ENCODE measurements at regions not wholly inside any gene's neighbourhood (a gene's known extent, or its start where the extent isn't known, plus 50 kb on each side); places are given as distances from the start of the nearest gene placed in this dataset.

GRCh38 chr15:81514725-81515124 lies 140.7 kb upstream of the TMC3 start:
- DNase-seq, result no peak
- H3K4me1 ChIP-seq (ENCODE audit: control insufficient read depth in 2 of 2, insufficient read depth in 2 of 2, low read length in 2 of 2), result no peaks in the 10 kb centered on the region
- Mint-ChIP-seq H3K27me3 (peaks cover 8 to 27% (median 22%) of the 10 kb centered on the region in 5 donors), H3K4me1 (no peaks in the 10 kb centered on the region), H3K4me3 (no peak overlapping the region), H3K27ac (no peak overlapping the region), H3K36me3 (no peaks in the 10 kb centered on the region), H3K9me3 (peaks cover 0 to 1% (median 0%) of the 10 kb centered on the region in 11 donors)
- no peaks in the 10 kb centered on the region for H3K36me3 ChIP-seq (ENCODE audit: control insufficient read depth in 2 of 3, insufficient read depth in 3 of 3, low read length in 3 of 3)
- POLR2A ChIA-PET, result no interaction called here
- no peak for ATAC-seq
- intact Hi-C loops (cut with micrococcal nuclease), result no loop called here
- H3K27me3 ChIP-seq (ENCODE audit: control insufficient read depth in 2 of 2, insufficient read depth in 2 of 2, low read length in 2 of 2), result no peaks in the 10 kb centered on the region
- H3K4me3 ChIP-seq (ENCODE audit: low read length), result no peak overlapping the region
- no peaks in the 10 kb centered on the region for H3K9me3 ChIP-seq (ENCODE audit: control insufficient read depth in 2 of 3, low read length in 3 of 3)
- CTCF ChIA-PET, result no interaction called here
- no peak overlapping the region for H3K27ac ChIP-seq (ENCODE audit: low read depth, low read length)

- no peaks in the 10 kb centered on the region for H3K27me3 ChIP-seq (ENCODE audit: control insufficient read depth in 2 of 2, insufficient read depth in 2 of 2, low read length in 2 of 2)
- ChIA-PET CTCF (no interaction called here), POLR2A (no interaction called here)
- no peaks in the 10 kb centered on the region for H3K36me3 ChIP-seq (ENCODE audit: control insufficient read depth in 2 of 3, insufficient read depth in 3 of 3, low read length in 3 of 3)
- no peak overlapping the region for H3K4me3 ChIP-seq (ENCODE audit: low read length)
- Mint-ChIP-seq H3K27me3 (peaks cover 11 to 17% (median 14%) of the 10 kb centered on the region in 5 donors), H3K27ac (no peak overlapping the region), H3K9me3 (no peaks in the 10 kb centered on the region), H3K36me3 (no peaks in the 10 kb centered on the region), H3K4me3 (no peak overlapping the region), H3K4me1 (no peaks in the 10 kb centered on the region)
- no peaks in the 10 kb centered on the region for H3K4me1 ChIP-seq (ENCODE audit: control insufficient read depth in 2 of 2, insufficient read depth in 2 of 2, low read length in 2 of 2)
- intact Hi-C loops (cut with micrococcal nuclease), result no loop called here
- ATAC-seq, result no peak
- DNase-seq, result no peak
- no peaks in the 10 kb centered on the region for H3K9me3 ChIP-seq (ENCODE audit: control insufficient read depth in 2 of 3, low read length in 3 of 3)
- H3K27ac ChIP-seq (ENCODE audit: low read depth, low read length), result no peak overlapping the region
Observed at GRCh38 chr15:81511138-81511537, 137.1 kb upstream of the TMC3 start.

DNA sequence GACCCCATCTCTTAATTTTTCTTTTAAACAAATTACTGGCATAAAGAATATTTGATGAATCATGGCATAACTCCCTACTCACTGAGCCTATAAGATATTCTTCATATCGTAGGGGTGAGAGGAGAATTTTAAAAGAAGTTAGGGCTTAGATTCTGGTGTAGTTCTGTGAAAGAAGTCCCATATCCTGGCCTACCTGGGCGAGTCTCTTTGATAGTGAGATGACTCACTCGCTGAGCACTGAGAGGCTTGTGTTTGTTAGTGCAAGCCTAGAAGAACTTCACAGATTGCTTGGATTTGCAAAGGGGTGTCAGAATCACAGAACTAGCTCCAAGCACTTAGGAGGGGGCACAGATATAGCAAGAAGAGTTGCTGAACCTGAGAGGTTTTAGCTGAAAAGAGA lies 133.8 kb upstream of the TMC3 start:
- Histone ChIP-seq H3K4me3 (ENCODE audit: low read length) (no peak overlapping the region), H3K27me3 (ENCODE audit: control insufficient read depth in 2 of 2, insufficient read depth in 2 of 2, low read length in 2 of 2) (no peaks in the 10 kb centered on the region), H3K9me3 (ENCODE audit: control insufficient read depth in 2 of 3, low read length in 3 of 3) (no peaks in the 10 kb centered on the region), H3K4me1 (ENCODE audit: control insufficient read depth in 2 of 2, insufficient read depth in 2 of 2, low read length in 2 of 2) (no peaks in the 10 kb centered on the region), H3K36me3 (ENCODE audit: control insufficient read depth in 2 of 3, insufficient read depth in 3 of 3, low read length in 3 of 3) (no peaks in the 10 kb centered on the region), H3K27ac (ENCODE audit: low read depth, low read length) (no peak overlapping the region)
- Mint-ChIP-seq H3K27ac (no peak overlapping the region), H3K27me3 (peaks cover 0 to 10% (median 4%) of the 10 kb centered on the region in 5 donors), H3K4me3 (no peak overlapping the region), H3K9me3 (no peaks in the 10 kb centered on the region), H3K36me3 (no peaks in the 10 kb centered on the region), H3K4me1 (no peaks in the 10 kb centered on the region)
- POLR2A ChIA-PET, result no interaction called here
- intact Hi-C loops (cut with micrococcal nuclease), result no loop called here
- no peak for DNase-seq
- ATAC-seq, result no peak
- CTCF ChIA-PET, result no interaction called here

- Histone ChIP-seq H3K9me3 (ENCODE audit: control insufficient read depth in 2 of 3, low read length in 3 of 3) (no peaks in the 10 kb centered on the region), H3K36me3 (ENCODE audit: control insufficient read depth in 2 of 3, insufficient read depth in 3 of 3, low read length in 3 of 3) (no peaks in the 10 kb centered on the region), H3K4me1 (ENCODE audit: control insufficient read depth in 2 of 2, insufficient read depth in 2 of 2, low read length in 2 of 2) (no peaks in the 10 kb centered on the region), H3K27ac (ENCODE audit: low read depth, low read length) (no peak overlapping the region), H3K4me3 (ENCODE audit: low read length) (no peak overlapping the region), H3K27me3 (ENCODE audit: control insufficient read depth in 2 of 2, insufficient read depth in 2 of 2, low read length in 2 of 2) (no peaks in the 10 kb centered on the region)
- H3K27me3 Mint-ChIP-seq, result peaks cover 0 to 11% (median 4%) of the 10 kb centered on the region in 5 donors
- H3K36me3 Mint-ChIP-seq, result no peaks in the 10 kb centered on the region
- DNase-seq (no peak), ATAC-seq (no peak)
- POLR2A ChIA-PET, result no interaction called here
- H3K27ac Mint-ChIP-seq, result no peak overlapping the region
- no peaks in the 10 kb centered on the region for H3K9me3 Mint-ChIP-seq
- CTCF ChIA-PET, result interaction anchor here (0.6 kb wide), 1 partner anchor 47 kb away, joined by 4 read pairs; no protein-coding TSS in a partner anchor
- intact Hi-C loops (cut with micrococcal nuclease), result no loop called here
- H3K4me3 Mint-ChIP-seq, result no peak overlapping the region
- no peaks in the 10 kb centered on the region for H3K4me1 Mint-ChIP-seq
Observed at GRCh38 chr15:81506936-81507335, 132.9 kb upstream of the TMC3 start.

- Mint-ChIP-seq H3K4me1 (no peaks in the 10 kb centered on the region), H3K27me3 (peaks cover 0 to 11% (median 8%) of the 10 kb centered on the region in 5 donors), H3K36me3 (no peaks in the 10 kb centered on the region), H3K9me3 (no peaks in the 10 kb centered on the region), H3K27ac (no peak overlapping the region), H3K4me3 (no peak overlapping the region)
- Histone ChIP-seq H3K4me1 (ENCODE audit: control insufficient read depth in 2 of 2, insufficient read depth in 2 of 2, low read length in 2 of 2) (no peaks in the 10 kb centered on the region), H3K27me3 (ENCODE audit: control insufficient read depth in 2 of 2, insufficient read depth in 2 of 2, low read length in 2 of 2) (no peaks in the 10 kb centered on the region), H3K4me3 (ENCODE audit: low read length) (no peak overlapping the region), H3K36me3 (ENCODE audit: control insufficient read depth in 2 of 3, insufficient read depth in 3 of 3, low read length in 3 of 3) (no peaks in the 10 kb centered on the region), H3K27ac (ENCODE audit: low read depth, low read length) (no peak overlapping the region), H3K9me3 (ENCODE audit: control insufficient read depth in 2 of 3, low read length in 3 of 3) (no peaks in the 10 kb centered on the region)
- ChIA-PET POLR2A (no interaction called here), CTCF (no interaction called here)
- intact Hi-C loops (cut with micrococcal nuclease), result no loop called here
- ATAC-seq, result no peak
- DNase-seq, result no peak
Observed at GRCh38 chr15:81506071-81506470, 132.1 kb upstream of the TMC3 start.

DNA sequence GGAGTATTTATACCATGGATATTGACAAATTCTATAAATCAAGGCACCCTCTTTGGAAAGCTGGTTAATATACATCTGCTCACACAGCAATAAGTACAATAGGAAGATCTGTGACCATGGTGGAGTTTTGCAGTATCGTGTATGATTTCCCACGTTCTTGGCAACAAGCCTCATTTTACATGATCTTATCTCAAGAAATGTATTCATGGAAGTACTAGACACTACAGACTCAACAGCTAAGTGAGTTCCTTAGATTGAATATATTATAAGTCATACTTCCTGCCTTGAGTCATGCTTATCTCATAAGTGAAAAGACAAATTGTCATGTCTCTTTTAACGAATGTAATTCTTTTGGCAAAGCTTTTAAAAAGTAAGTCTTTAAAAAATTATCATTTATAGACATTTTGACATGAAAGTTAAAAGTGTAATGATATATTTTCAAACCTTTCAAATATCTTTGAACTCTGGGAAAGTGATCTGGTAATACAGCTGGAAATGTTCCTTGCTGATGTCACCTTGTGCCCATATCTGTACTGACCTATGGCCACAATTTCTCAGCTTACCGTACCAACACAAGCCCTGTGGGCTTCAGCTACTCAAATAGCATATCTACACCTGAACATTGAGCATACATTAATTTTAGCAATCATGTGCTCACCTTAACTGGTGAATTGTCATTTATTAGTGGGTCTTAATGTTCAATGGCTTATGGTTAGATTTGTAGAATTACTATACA lies 130.3 kb upstream of the TMC3 start:
- intact Hi-C loops (cut with micrococcal nuclease), result no loop called here
- no peaks in the 10 kb centered on the region for H3K4me1 ChIP-seq (ENCODE audit: control insufficient read depth in 2 of 2, insufficient read depth in 2 of 2, low read length in 2 of 2)
- H3K4me1 Mint-ChIP-seq, result no peaks in the 10 kb centered on the region
- no peaks in the 10 kb centered on the region for H3K9me3 Mint-ChIP-seq
- no peaks in the 10 kb centered on the region for H3K36me3 ChIP-seq (ENCODE audit: control insufficient read depth in 2 of 3, insufficient read depth in 3 of 3, low read length in 3 of 3)
- DNase-seq, result no peak
- H3K27ac ChIP-seq (ENCODE audit: low read depth, low read length), result no peak overlapping the region
- CTCF ChIA-PET, result no interaction called here
- no peaks in the 10 kb centered on the region for H3K27me3 ChIP-seq (ENCODE audit: control insufficient read depth in 2 of 2, insufficient read depth in 2 of 2, low read length in 2 of 2)
- POLR2A ChIA-PET, result no interaction called here
- no peak overlapping the region for H3K4me3 Mint-ChIP-seq
- H3K9me3 ChIP-seq (ENCODE audit: control insufficient read depth in 2 of 3, low read length in 3 of 3), result no peaks in the 10 kb centered on the region
- H3K27ac Mint-ChIP-seq, result no peak overlapping the region
- peaks cover 6 to 15% (median 7%) of the 10 kb centered on the region in 5 donors for H3K27me3 Mint-ChIP-seq
- H3K36me3 Mint-ChIP-seq, result no peaks in the 10 kb centered on the region
- no peak for ATAC-seq
- no peak overlapping the region for H3K4me3 ChIP-seq (ENCODE audit: low read length)

DNA sequence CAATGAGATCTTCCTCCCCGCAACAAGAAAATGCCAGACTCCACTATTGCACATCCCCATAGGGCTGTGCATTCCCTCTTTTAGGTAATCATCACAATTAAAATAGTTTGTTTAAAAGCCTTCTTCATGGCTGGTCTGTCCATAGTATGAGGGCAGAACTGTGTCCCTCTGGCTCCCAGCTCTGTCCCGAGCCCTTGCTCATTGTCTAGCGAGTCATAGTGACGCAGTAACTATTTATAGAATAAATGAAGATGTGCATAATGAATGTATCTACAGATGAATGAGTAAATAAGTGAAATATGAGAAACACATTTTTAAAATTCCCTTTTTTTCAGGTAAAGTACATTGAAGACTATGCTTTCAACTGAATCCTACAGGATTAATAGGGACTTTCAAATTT lies 128.4 kb upstream of the TMC3 start:
- H3K4me1 Mint-ChIP-seq, result no peaks in the 10 kb centered on the region
- H3K27ac Mint-ChIP-seq, result no peak overlapping the region
- ATAC-seq (no peak), DNase-seq (no peak)
- peaks cover 3 to 16% (median 14%) of the 10 kb centered on the region in 5 donors for H3K27me3 Mint-ChIP-seq
- Histone ChIP-seq H3K4me3 (ENCODE audit: low read length) (no peak overlapping the region), H3K27ac (ENCODE audit: low read depth, low read length) (no peak overlapping the region), H3K36me3 (ENCODE audit: control insufficient read depth in 2 of 3, insufficient read depth in 3 of 3, low read length in 3 of 3) (no peaks in the 10 kb centered on the region), H3K9me3 (ENCODE audit: control insufficient read depth in 2 of 3, low read length in 3 of 3) (no peaks in the 10 kb centered on the region), H3K27me3 (ENCODE audit: control insufficient read depth in 2 of 2, insufficient read depth in 2 of 2, low read length in 2 of 2) (no peaks in the 10 kb centered on the region), H3K4me1 (ENCODE audit: control insufficient read depth in 2 of 2, insufficient read depth in 2 of 2, low read length in 2 of 2) (no peaks in the 10 kb centered on the region)
- intact Hi-C loops (cut with micrococcal nuclease), result no loop called here
- CTCF ChIA-PET, result no interaction called here
- H3K36me3 Mint-ChIP-seq, result no peaks in the 10 kb centered on the region
- no peaks in the 10 kb centered on the region for H3K9me3 Mint-ChIP-seq
- no peak overlapping the region for H3K4me3 Mint-ChIP-seq
- POLR2A ChIA-PET, result no interaction called here

All from naive thymus-derived CD4-positive, alpha-beta T cell (primary cell).